Superior temporal gyrus (tissue), 1 donor: ENCODE measurements at regions not wholly inside any gene's neighbourhood (a gene's known extent, or its start where the extent isn't known, plus 50 kb on each side); places are given as distances from the start of the nearest gene placed in this dataset.
A peak's percentile ranks its signal among the peaks of the same experiment; 100 is the strongest.

ENCODE experiments used
- DNase-seq: peaks from one replicate; pipeline ENCODE4 v3.0.0-alpha.2; 2016; ENCODE audit errors: extremely low spot score

- no peak for DNase-seq
Observed at GRCh38 chr1:90494748-90495282, 222.3 kb downstream of the BARHL2 start.

DNA sequence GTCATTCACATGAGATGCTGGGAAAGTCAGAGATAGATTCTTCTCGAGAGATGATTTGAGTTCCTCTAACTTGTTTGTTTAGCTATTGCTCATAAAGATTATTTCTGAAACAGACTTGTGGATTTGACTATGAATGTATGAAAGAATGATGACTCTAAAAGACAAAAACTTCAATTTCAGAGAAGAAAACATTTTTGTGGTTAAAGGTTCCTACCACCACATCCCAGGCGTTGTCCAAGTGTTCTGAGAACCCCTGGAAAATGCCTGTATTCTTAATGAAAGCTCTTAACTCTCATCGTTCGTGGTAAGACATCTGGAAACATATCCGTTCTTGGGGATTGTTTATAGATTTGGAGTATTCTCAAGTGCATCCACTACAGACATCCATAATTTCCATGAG, 228.7 kb downstream of the BARHL2 start:
- DNase-seq = no peak

- DNase-seq = no peak
Observed at GRCh38 chr1:90486996-90487395, 230.1 kb downstream of the BARHL2 start.

- DNase-seq = no peak
Observed at GRCh38 chr1:90486134-90486824, 230.8 kb downstream of the BARHL2 start.

- no peak for DNase-seq
Observed at GRCh38 chr1:90480271-90480835, 236.7 kb downstream of the BARHL2 start.

DNA sequence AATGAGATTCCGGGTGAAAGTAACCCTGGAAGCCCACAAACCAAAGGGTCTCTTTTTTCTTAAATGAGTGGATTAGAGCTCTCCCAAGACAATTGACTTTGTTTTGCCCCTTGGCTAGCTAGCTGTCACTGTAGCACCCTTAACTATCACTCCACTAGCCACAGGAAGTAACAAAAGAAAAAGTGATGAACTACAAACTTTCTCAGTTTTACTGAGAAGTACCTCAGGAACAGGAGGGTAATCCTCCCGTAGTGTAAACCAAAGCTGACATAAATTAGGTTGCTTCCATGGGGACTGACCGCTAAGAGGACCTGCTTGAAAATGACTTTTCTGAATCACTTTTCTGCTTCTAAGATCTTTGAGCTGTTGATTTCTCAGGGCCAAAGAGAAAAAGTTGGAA, 240.1 kb downstream of the BARHL2 start:
- DNase-seq = no peak

GRCh38 chr1:90476411-90476810, 240.7 kb downstream of the BARHL2 start:
- DNase-seq = no peak

GRCh38 chr1:90475631-90476030, 241.5 kb downstream of the BARHL2 start:
- peak; percentile 39 for DNase-seq

DNA sequence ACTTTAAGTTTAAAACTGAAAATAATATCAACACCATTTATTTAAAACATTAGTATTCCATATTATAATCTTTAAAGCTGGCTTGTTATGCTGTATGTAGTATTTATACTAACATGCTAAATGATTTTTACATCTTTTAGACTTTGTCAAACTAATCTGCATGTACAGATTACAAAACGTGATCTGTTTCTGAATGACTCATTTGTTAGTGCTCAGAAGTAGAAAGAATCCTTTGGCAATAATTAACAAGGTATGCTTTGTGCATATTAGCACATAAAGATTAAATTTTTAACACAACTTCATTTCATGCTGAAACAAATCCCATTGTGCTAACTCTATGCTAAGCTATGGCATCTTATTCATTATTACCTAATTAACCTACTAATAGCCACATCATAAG, 242.4 kb downstream of the BARHL2 start:
- DNase-seq = no peak

GRCh38 chr1:90474158-90474557, 242.9 kb downstream of the BARHL2 start:
- DNase-seq = no peak

- no peak for DNase-seq
Observed at GRCh38 chr1:90472775-90473174, 244.3 kb downstream of the BARHL2 start.

DNA sequence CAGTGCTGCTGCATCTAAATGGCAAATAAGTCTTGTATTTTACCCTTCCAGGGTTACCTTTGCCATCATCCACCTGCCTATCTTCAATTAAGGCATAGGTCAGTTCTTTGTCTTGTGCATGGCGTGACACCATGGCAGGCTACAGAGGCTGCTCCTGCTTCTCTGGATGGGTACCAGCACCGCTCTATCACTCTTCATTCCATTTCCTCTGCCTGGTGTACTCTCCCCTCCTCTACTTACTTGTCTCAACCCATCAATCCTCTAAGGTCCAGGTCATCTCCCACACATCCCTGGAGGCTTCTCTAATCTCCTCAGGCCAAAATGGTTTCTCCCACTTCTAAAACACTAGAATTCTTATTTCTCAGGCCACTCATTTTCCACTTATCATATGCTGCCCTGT, 257.5 kb downstream of the BARHL2 start:
- DNase-seq = no peak

- DNase-seq = no peak
Observed at GRCh38 chr1:90457985-90458384, 259.1 kb downstream of the BARHL2 start.

- no peak for DNase-seq
Observed at GRCh38 chr1:90452491-90452890, 264.6 kb downstream of the BARHL2 start.

DNA sequence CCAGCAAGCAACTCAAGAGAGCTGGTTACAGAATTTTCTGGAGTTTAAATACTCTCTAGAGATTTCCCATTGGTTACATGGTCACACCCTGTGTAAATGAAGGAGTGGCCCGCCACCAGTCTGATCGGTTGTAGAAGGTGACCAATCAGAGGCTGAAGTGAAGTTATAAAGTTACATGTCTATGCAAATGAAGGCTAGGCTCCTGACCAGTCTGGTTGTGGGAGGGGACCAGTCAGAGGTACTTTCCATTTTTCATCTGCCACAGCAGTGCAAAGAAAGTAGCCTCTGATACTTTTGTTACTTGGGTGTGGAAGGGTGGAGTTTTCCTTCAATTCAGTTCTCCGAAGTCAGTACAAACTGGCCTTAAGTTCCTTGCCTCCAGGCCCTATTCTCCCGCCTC, 273.7 kb downstream of the BARHL2 start:
- DNase-seq = no peak

GRCh38 chr1:90435351-90435750, 281.8 kb downstream of the BARHL2 start:
- DNase-seq = no peak

DNA sequence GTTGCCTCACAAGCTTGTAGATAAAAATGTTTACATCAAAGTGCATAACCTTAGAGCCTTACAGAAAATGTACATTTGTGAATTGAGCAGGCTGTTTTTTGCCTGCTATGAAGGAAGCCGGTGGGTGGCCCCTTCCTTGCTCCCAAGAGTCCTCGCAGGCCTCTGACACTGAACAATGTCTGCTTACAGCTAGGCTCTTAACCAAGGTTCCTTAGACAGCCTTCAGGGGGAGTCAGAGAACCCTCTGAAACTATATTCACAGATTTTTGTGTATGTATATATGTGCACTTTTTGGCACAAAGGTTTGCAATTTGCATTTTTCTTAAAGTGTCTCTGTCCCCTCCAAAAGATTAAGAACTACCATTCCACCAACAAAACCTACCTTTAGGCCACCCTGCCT, 282.6 kb downstream of the BARHL2 start:
- no peak for DNase-seq

DNA sequence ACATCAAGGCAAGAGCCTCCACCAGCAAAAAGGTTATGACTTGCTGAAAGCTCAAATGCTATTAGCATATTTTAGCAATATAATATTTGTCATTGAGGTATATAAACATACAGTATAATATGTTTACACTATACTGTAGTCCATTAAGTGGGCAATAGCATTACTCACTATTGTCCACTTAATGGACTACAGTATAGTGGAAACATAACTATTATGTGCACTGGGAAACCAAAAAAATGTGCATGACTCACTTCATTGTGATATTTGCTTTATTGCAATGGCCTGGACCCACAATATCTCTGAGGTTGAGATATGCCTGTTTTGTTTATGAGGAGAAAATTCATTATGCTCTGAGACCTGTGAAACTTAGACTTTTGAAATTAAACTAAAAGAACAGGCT, 300.0 kb downstream of the BARHL2 start:
- no peak for DNase-seq

- no peak for DNase-seq
Observed at GRCh38 chr1:90414201-90414600, 302.9 kb downstream of the BARHL2 start.

DNA sequence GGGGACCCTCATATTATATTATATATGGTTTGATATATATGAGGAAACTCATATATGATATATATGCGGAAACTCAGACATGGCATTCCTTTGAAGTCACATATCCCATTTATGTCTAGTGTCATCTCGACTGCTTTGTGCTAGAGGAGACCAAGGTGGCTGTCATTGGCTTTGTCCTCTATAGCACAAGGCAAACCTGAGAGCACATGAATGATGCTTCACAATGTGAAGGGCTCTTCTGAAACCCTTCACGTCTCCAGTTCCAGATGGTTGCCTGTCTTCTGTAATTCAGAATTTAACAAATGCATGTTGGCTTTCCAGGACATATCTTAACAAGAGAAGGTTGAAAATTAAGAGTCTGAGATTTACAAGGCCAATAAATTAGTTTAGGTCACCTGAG, 303.6 kb downstream of the BARHL2 start:
- DNase-seq = no peak

- DNase-seq = no peak
Observed at GRCh38 chr1:90412563-90412962, 304.5 kb downstream of the BARHL2 start.

DNA sequence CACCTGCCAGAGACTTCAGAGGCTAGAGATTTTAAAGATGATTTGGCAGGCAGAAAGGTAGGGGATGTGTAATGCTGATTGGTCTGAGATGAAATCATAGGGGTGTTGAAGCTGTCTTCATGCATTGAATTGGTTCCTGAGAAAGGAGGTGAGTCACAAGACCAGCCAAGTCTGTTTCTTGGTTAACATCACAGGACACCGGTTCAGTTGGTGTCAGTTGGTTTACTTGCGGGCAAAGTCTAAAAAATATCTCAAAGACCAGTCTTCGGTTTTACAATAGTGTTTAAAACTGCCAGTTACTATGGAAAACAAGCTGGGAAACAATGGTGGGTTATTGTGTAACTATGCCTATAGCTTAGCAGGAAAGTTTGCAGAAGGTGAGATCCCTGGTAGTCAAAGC, 305.9 kb downstream of the BARHL2 start:
- DNase-seq = no peak

GRCh38 chr1:90407737-90408136, 309.4 kb downstream of the BARHL2 start:
- DNase-seq = no peak

DNA sequence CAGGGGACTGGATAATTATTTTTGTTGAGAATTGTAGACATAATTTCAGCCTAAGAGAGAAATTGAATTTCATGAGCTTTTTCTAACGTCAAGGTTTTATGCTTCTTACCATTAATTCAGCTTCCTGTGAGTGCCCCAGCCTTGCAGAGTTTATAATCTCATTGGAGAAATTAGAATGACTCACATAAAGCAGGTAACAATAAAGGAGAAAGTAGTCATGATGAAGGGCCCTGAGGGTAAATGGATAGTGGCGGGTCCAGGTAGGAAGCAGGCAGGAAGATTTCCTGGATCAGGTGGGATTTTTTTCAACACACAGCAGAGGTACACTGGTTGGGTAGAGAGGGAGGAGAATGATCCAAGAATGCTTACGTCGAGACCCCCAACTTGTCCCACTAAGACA, 311.4 kb downstream of the BARHL2 start:
- DNase-seq = no peak
